D721Med (cell line): ENCODE measurements at regions not wholly inside any gene's neighbourhood (a gene's known extent, or its start where the extent isn't known, plus 50 kb on each side); places are given as distances from the start of the nearest gene placed in this dataset.

Source experiments
- DNase-seq: peaks from one replicate; pipeline ENCODE4 v3.0.0; 2011; ENCODE audit warnings: low spot score; ENCODE audit not compliant: insufficient read length
- FAIRE-seq: peaks from 2 replicates; lab custom pipeline; 2011; peaks lifted over from hg19 to GRCh38; lab: Jason Lieb, UNC
- TF ChIP-seq, protein P1 (sequence below): IDR thresholded peaks from 2 replicates; pipeline ENCODE4 v1.5.1; 2012; ENCODE audit warnings: mild to moderate bottlenecking, control low read depth; ENCODE audit not compliant: insufficient read depth; ENCODE audit errors: missing control alignments

DNA sequence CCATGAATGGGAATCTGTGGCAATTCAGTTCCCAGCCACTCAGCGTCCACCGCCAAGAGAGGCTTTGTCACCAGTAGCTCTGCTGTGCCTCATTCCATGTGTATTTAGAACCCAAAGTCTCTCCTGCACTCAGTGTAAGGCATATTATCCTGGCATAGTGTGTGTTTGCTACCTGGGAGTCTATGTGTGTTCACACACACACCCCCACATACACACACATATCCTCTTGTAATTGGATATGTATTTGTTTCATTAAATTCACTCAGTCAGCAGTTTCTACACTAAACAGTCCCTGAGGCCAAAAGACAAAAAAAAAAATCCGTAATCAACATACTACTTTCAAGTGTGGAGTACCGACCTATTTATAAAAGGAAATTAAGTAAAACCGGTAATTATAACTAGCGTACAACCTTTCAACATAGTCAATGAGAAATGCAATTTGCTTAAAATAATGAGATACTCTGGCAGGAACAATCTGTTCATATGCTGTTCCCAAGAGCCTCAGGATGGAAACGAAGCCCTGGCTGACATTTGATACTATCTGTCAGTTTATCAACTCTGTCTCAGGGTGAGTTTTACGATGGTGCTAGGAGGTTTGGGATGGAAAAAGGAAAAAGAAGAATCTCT is 425.8 kb upstream of the CELF2 start:
- FAIRE-seq (no peak), DNase-seq (no peak)
- TF ChIP-seq, protein P1, sequence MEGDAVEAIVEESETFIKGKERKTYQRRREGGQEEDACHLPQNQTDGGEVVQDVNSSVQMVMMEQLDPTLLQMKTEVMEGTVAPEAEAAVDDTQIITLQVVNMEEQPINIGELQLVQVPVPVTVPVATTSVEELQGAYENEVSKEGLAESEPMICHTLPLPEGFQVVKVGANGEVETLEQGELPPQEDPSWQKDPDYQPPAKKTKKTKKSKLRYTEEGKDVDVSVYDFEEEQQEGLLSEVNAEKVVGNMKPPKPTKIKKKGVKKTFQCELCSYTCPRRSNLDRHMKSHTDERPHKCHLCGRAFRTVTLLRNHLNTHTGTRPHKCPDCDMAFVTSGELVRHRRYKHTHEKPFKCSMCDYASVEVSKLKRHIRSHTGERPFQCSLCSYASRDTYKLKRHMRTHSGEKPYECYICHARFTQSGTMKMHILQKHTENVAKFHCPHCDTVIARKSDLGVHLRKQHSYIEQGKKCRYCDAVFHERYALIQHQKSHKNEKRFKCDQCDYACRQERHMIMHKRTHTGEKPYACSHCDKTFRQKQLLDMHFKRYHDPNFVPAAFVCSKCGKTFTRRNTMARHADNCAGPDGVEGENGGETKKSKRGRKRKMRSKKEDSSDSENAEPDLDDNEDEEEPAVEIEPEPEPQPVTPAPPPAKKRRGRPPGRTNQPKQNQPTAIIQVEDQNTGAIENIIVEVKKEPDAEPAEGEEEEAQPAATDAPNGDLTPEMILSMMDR = no peak

DNA sequence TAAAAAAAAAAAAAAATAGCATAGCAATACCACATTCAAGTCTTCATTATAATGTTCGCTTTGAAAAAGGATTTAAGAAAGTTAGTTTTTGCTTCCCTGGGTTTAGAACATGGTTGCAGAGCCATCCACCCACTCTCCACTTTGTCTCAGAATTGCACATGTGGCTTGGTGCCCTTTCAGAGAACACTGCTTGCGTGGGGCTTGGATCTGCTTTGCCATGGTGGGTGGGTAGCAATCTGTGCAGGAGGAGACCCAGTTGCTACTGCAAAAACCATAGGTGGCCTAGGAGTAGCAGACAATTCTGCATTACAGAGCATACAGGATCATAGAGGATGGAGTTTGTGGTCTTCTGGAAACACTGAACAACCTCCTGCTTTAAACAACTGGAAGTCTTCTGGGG is 421.4 kb upstream of the CELF2 start:
- DNase-seq = no peak
- no peak for FAIRE-seq
- TF ChIP-seq, protein P1 = no peak

DNA sequence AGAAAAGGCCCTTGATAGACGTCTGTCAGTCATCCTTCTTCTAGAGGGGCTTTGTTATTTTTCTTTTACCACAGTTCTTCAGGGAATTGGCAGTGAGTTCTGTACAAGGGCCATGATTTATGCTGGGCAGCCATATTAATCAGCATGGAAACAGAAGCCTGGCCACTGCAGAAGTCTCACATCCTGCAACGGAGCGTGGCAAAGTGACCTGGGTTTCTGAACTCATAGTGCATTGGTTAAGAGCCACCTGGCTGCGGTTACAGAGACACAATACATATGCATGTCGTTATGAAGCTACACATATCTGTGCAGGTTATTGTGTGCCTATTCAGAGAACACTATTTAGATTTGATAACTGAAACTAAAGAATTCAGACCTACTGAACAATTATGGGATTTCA is 419.4 kb upstream of the CELF2 start:
- FAIRE-seq (no peak), DNase-seq (no peak)
- TF ChIP-seq, protein P1 = no peak

DNA sequence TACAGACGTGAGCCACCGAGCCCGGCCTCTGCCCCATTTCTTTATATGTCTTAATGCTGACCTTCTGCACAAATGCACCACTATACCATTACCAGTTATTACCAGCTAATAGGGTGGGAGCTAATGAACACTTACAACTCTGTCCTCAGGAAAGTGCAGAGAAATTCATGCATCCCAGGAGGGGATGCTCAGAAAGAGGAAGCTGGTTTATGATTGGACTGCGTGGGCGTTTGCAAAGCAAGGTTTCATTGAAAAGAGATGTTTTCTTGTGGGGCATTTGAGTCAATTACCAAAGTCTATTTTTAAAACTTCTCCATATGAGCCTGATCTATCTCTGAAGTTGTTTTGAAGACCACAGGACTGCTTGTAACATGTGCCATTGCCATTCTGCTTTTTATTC is 417.7 kb upstream of the CELF2 start:
- DNase-seq = no peak
- no peak for FAIRE-seq
- TF ChIP-seq, protein P1 = no peak

DNA sequence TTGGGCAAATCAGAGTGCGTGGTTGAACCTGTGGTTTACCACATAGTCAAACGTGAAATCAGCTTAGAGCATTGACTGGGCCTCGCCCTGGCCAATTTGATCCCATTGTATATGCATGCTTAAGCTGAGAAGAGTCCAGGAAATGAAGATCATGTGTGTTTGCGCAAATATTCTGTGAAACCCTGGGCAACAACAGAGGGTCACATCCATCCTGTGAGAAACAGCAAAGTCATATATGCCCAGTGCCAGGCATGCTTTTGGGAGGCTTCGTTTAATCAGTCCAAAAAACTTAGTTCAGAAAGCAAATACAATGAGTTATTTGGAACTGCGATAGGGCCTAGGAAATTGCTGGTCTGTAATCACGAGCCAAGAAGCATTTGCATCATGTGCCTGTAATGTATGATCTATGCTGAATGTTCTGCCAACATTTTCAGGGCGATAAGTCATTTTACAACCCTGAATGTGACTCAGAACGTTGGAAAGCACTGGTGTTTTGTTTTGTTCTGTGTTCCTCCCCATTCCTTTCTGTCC is 412.1 kb upstream of the CELF2 start:
- DNase-seq = no peak
- TF ChIP-seq, protein P1 = no peak
- FAIRE-seq = no peak

DNA sequence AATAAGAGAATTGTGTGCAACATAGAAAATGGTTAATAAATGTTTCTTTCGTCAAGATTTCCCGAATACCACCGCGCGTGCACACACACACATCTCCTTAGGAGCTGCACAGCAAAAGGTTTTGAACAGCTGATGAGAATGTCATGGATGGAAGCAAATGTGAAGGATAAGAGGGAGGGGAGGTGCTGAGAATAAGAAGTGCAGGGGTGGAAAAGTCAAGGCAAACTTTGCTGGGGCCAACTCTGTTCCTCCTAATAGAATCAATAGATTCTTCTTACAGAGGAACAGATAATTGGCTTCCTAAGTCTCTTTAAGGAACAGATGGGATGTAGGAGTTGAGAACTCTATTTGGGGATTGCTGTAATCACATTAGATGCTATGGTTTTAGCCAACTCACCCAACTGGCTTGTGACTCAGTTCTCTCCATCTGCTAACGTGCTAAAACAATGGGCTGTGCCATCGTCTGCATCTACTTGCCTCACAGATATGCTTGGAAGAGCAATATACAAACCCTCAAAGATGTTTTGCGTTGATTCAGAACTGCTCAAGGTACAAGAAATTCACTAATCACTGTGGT is 408.2 kb upstream of the CELF2 start:
- peak; percentile 96 for FAIRE-seq
- TF ChIP-seq, protein P1 = no peak

DNA sequence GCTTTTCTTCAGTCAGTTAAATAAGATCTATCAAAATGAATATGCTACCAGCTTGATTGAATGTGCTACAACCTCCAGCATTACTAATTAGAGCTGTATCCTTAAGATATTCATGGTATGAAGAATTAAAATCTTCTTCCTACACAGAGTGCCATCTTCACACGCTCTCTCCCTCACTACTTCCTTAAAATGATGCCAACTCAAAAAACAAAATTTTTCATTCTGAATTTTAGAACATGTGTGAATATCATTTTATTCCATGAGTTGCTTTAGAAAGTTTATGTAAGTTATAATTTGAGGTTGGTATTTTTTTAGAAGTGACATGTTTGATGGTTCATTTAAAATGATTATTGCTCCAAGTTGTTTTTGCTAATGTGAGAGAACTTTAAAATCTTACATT is 407.5 kb upstream of the CELF2 start:
- peak; percentile 41 for FAIRE-seq
- TF ChIP-seq, protein P1 = no peak
- no peak for DNase-seq

More for the DNA sequence above, 408.2 kb upstream of the CELF2 start:
- DNase-seq = peak; percentile 22
